Keratinocyte (primary cell): ENCODE measurements at regions not wholly inside any gene's neighbourhood (a gene's known extent, or its start where the extent isn't known, plus 50 kb on each side); places are given as distances from the start of the nearest gene placed in this dataset.

ENCODE experiments used
- DNase-seq: peaks from one replicate; pipeline ENCODE4 v3.0.0-alpha.2; 2011; ENCODE audit warnings: low read depth, missing footprints, low spot score
- FAIRE-seq: peaks from 2 replicates; lab custom pipeline; 2011; peaks lifted over from hg19 to GRCh38; lab: Jason Lieb, UNC
- H2AFZ ChIP-seq: 2 replicates; pipeline ENCODE4 v1.6.0; 2012; ENCODE audit warnings: low read length, control low read depth, inconsistent platforms; ENCODE audit not compliant: control insufficient read depth
- H3K27ac ChIP-seq: 2 replicates; pipeline ENCODE4 v1.5.1; 2011; ENCODE audit warnings: low read length; ENCODE audit not compliant: control insufficient read depth, insufficient read depth
- H3K27me3 ChIP-seq: 3 replicates; pipeline ENCODE4 v1.6.0; 2011; ENCODE audit warnings: low read length; ENCODE audit not compliant: control insufficient read depth, insufficient read depth; ENCODE audit errors: extremely low read depth
- H3K36me3 ChIP-seq, 2 experiments: 2 replicates in 1 of 2; 3 replicates in 1 of 2; pipeline ENCODE4 v1.5.1; 2011; ENCODE audit warnings: low read length in 2 of 2, mild to moderate bottlenecking in 1 of 2; ENCODE audit not compliant: control insufficient read depth in 2 of 2, insufficient read depth in 2 of 2; ENCODE audit errors: extremely low read depth in 1 of 2
- H3K4me1 ChIP-seq: 3 replicates; pipeline ENCODE4 v1.5.1; 2011; ENCODE audit warnings: low read length; ENCODE audit not compliant: control insufficient read depth, insufficient read depth; ENCODE audit errors: extremely low read depth
- H3K4me2 ChIP-seq: 3 replicates; pipeline ENCODE4 v1.6.0; 2011; ENCODE audit warnings: low read depth, low read length; ENCODE audit not compliant: control insufficient read depth, insufficient read depth; ENCODE audit errors: extremely low read depth
- H3K4me3 ChIP-seq, 3 experiments: fragments of 200-600 bp in 1 of 3; sonication (generic) in 1 of 3; 2 replicates in 2 of 3; 3 replicates in 1 of 3; pipeline ENCODE4 v1.5.1; 2011 to 2016; ENCODE audit warnings: low read length in 3 of 3, mild to moderate bottlenecking in 3 of 3, control low read depth in 2 of 3, inconsistent platforms in 1 of 3, low read depth in 1 of 3, mixed read lengths in 1 of 3, mixed run types in 1 of 3, moderate library complexity in 1 of 3; ENCODE audit not compliant: control insufficient read depth in 2 of 3, insufficient read depth in 2 of 3; ENCODE audit errors: extremely low read depth in 1 of 3
- H3K79me2 ChIP-seq: 2 replicates; pipeline ENCODE4 v1.6.0; 2012; ENCODE audit warnings: low read length; ENCODE audit not compliant: control insufficient read depth, insufficient read depth
- H3K9ac ChIP-seq: 3 replicates; pipeline ENCODE4 v1.6.0; 2011; ENCODE audit warnings: low read length; ENCODE audit not compliant: control insufficient read depth, insufficient read depth; ENCODE audit errors: extremely low read depth
- H3K9me1 ChIP-seq: 3 replicates; pipeline ENCODE4 v1.6.0; 2011; ENCODE audit warnings: low read length; ENCODE audit not compliant: control insufficient read depth, insufficient read depth; ENCODE audit errors: extremely low read depth
- H3K9me3 ChIP-seq: 2 replicates; pipeline ENCODE4 v1.5.1; 2012; ENCODE audit warnings: low read depth, low read length; ENCODE audit not compliant: control insufficient read depth
- H4K20me1 ChIP-seq: 3 replicates; pipeline ENCODE4 v1.6.0; 2011; ENCODE audit warnings: low read length; ENCODE audit not compliant: control insufficient read depth, insufficient read depth; ENCODE audit errors: extremely low read depth
- EZH2 ChIP-seq: IDR thresholded peaks from one replicate; pipeline ENCODE4 v1.6.1; 2012; ENCODE audit warnings: inconsistent platforms, mild to moderate bottlenecking, low read length, moderate library complexity
- dilution Hi-C: fragments of 300-500 bp; cut with MboI; formaldehyde crosslinking; loops from one replicate; pipeline ENCODE4 v1.7.0; 2020; ENCODE audit warnings: low sequenced_read_pairs; ENCODE audit not compliant: extremely low pct_ligation_motif_present
- TF ChIP-seq, protein P1 (sequence below), 3 experiments: IDR thresholded peaks in 1 of 3; conservative IDR thresholded peaks in 1 of 3; optimal IDR thresholded peaks in 1 of 3; 2 replicates in 2 of 3; 3 replicates in 1 of 3; pipeline versions ENCODE3 to v1.5.1; 2011; ENCODE audit warnings: low read length in 3 of 3, mild to moderate bottlenecking in 3 of 3, moderate library complexity in 2 of 3, control low read depth in 1 of 3, inconsistent platforms in 1 of 3; ENCODE audit not compliant: insufficient read depth in 2 of 3; ENCODE audit errors: extremely low read depth in 1 of 3

DNA sequence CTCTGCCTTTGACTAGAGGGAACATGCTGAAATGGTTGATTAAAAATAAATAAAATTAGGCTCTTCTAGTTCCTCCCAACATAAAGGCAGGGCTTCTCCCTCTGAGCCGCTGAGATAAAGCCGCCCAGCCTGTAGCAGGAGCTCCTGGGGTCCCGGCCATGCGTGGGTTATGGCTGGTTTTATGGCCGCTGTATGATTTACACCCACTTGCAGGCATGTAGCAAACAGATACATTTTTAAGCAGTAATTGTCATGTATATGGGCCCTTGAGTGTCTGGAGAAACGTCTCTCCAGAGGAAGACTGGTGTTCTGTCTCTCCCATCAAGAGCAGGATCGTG lies 201.0 kb upstream of the TNRC6C start:
- dilution Hi-C loops = no loop called here
- Histone ChIP-seq H3K79me2 (no peaks in the 10 kb centered on the region), H3K9me3 (peaks cover 4% of the 10 kb centered on the region), H3K4me3 (no peak overlapping the region), H3K4me1 (no peaks in the 10 kb centered on the region), H4K20me1 (no peaks in the 10 kb centered on the region), H3K36me3 (no peaks in the 10 kb centered on the region), H3K27ac (no peak overlapping the region), H2AFZ (no peak overlapping the region), H3K9me1 (no peaks in the 10 kb centered on the region), H3K27me3 (no peaks in the 10 kb centered on the region), H3K9ac (no peak overlapping the region), H3K4me2 (no peak overlapping the region)
- DNase-seq (no peak), FAIRE-seq (no peak)
- no peak for TF ChIP-seq EZH2
- TF ChIP-seq, protein P1, sequence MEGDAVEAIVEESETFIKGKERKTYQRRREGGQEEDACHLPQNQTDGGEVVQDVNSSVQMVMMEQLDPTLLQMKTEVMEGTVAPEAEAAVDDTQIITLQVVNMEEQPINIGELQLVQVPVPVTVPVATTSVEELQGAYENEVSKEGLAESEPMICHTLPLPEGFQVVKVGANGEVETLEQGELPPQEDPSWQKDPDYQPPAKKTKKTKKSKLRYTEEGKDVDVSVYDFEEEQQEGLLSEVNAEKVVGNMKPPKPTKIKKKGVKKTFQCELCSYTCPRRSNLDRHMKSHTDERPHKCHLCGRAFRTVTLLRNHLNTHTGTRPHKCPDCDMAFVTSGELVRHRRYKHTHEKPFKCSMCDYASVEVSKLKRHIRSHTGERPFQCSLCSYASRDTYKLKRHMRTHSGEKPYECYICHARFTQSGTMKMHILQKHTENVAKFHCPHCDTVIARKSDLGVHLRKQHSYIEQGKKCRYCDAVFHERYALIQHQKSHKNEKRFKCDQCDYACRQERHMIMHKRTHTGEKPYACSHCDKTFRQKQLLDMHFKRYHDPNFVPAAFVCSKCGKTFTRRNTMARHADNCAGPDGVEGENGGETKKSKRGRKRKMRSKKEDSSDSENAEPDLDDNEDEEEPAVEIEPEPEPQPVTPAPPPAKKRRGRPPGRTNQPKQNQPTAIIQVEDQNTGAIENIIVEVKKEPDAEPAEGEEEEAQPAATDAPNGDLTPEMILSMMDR (optimal IDR thresholded peaks at IDR 0.05 in 1 of 3, IDR thresholded peaks at IDR 0.05 in 1 of 3, conservative IDR thresholded peaks at IDR 0.05 in 1 of 3; ENCODE audit: extremely low read depth in 1 of 3, insufficient read depth in 2 of 3, low read length in 3 of 3) = no peak

DNA sequence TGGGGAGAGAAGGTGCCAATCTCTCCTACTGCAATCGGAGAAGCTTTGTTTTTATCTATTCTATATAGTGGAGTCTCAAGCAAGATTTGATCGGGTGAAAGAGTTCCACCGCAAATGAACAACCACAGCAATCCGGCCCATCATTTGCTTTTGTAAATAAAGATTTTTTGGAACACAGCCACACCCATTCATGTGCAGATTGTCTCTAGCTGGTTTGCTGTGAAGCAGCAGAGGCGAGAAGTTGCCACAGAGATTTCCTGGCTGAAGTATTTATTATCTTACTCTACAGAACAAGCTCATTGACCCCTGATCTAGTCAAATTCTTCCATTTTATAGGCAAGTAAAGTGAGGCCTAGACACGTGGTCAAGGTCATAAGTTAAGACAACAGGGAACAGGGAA lies 195.5 kb upstream of the TNRC6C start:
- no peaks in the 10 kb centered on the region for H3K9me1 ChIP-seq
- DNase-seq = no peak
- no peaks in the 10 kb centered on the region for H3K79me2 ChIP-seq
- H3K9me3 ChIP-seq = no peaks in the 10 kb centered on the region
- no peaks in the 10 kb centered on the region for H3K36me3 ChIP-seq
- no peak overlapping the region for H3K4me3 ChIP-seq
- dilution Hi-C loops = no loop called here
- no peaks in the 10 kb centered on the region for H4K20me1 ChIP-seq
- no peak overlapping the region for H3K9ac ChIP-seq
- H3K27ac ChIP-seq = no peak overlapping the region
- TF ChIP-seq EZH2 = no peak
- TF ChIP-seq, protein P1 (optimal IDR thresholded peaks at IDR 0.05 in 1 of 3, IDR thresholded peaks at IDR 0.05 in 1 of 3, conservative IDR thresholded peaks at IDR 0.05 in 1 of 3; ENCODE audit: extremely low read depth in 1 of 3, insufficient read depth in 2 of 3, low read length in 3 of 3) = no peak
- FAIRE-seq = no peak
- no peak overlapping the region for H3K4me2 ChIP-seq
- H3K27me3 ChIP-seq = peaks cover 7% of the 10 kb centered on the region
- H2AFZ ChIP-seq = no peak overlapping the region
- no peaks in the 10 kb centered on the region for H3K4me1 ChIP-seq
